Natural killer cell (primary cell): ENCODE measurements at regions not wholly inside any gene's neighbourhood (a gene's known extent, or its start where the extent isn't known, plus 50 kb on each side); places are given as distances from the start of the nearest gene placed in this dataset.

Experiments
- ATAC-seq, 3 donors: fragments of 150-1000 bp in 2 of 3; fragments of 200-7000 bp in 1 of 3; cut with Tn5 transposase; 1 replicate in 1 of 3; 2 replicates in 2 of 3; pipeline ENCODE4 v1.10.0; 2021; ENCODE audit warnings: mild to moderate bottlenecking in 2 of 3, moderate library complexity in 2 of 3
- DNase-seq, 2 donors: peaks; one replicate each; pipeline versions ENCODE4 v3.0.0 to v3.0.0-alpha.2; 2013 to 2021; ENCODE audit warnings: mixed read lengths in 1 of 2
- H3K27ac ChIP-seq: one replicate; pipeline ENCODE4 v1.5.1; 2013; ENCODE audit warnings: mild to moderate bottlenecking, low read length
- H3K27me3 ChIP-seq: one replicate; pipeline ENCODE4 v1.6.1; 2013; ENCODE audit warnings: low read length; ENCODE audit not compliant: control insufficient read depth, insufficient read depth
- H3K36me3 ChIP-seq: one replicate; pipeline ENCODE4 v1.6.1; 2013; ENCODE audit warnings: low read length; ENCODE audit not compliant: control insufficient read depth, insufficient read depth
- H3K4me1 ChIP-seq: one replicate; pipeline ENCODE4 v1.6.1; 2013; ENCODE audit warnings: low read length; ENCODE audit not compliant: control insufficient read depth, insufficient read depth
- H3K4me3 ChIP-seq: one replicate; pipeline ENCODE4 v1.5.1; 2013; ENCODE audit warnings: low read length
- H3K9me3 ChIP-seq: one replicate; pipeline ENCODE4 v1.6.1; 2013; ENCODE audit warnings: low read length; ENCODE audit not compliant: control insufficient read depth, insufficient read depth
- H3K27ac Mint-ChIP-seq, 2 donors: one replicate each; pipeline ENCODE4 v1.8.0; 2022; ENCODE audit warnings: mild to moderate bottlenecking in 2 of 2, mixed read lengths in 2 of 2, moderate library complexity in 1 of 2
- H3K27me3 Mint-ChIP-seq, 2 donors: one replicate each; pipeline ENCODE4 v1.8.0; 2022; ENCODE audit warnings: low read depth in 2 of 2, mixed read lengths in 2 of 2
- H3K36me3 Mint-ChIP-seq: one replicate; pipeline ENCODE4 v1.8.0; 2022; ENCODE audit warnings: mixed read lengths
- H3K4me1 Mint-ChIP-seq, 2 donors: one replicate each; pipeline ENCODE4 v1.8.0; 2022; ENCODE audit warnings: mixed read lengths in 2 of 2
- H3K4me3 Mint-ChIP-seq: one replicate; pipeline ENCODE4 v1.8.0; 2022; ENCODE audit warnings: mild to moderate bottlenecking, moderate library complexity, mixed read lengths
- H3K9me3 Mint-ChIP-seq, 2 donors: one replicate each; pipeline ENCODE4 v1.8.0; 2022; ENCODE audit warnings: mixed read lengths in 2 of 2
- CTCF ChIP-seq: fragments of 200-600 bp; IDR thresholded peaks from one replicate; pipeline ENCODE4 v1.8.0; 2022; ENCODE audit warnings: antibody characterized with exemption
- WGBS: methylation state at CpG from one replicate; pipeline ENCODE4 v1.1.7; 2013; ENCODE audit warnings: missing lambda C conversion rate; ENCODE audit not compliant: insufficient coverage; 5-methylcytosine and 5-hydroxymethylcytosine counted together
- intact Hi-C: fragments of 100-400 bp; cut with micrococcal nuclease; formaldehyde crosslinking; loops from one replicate; pipeline ENCODE4 v1.14.2; 2022

- no peaks in the 10 kb centered on the region for H3K27me3 Mint-ChIP-seq
- H3K27ac Mint-ChIP-seq, result no peak overlapping the region
- DNase-seq (no peak), ATAC-seq (no peak)
- Histone ChIP-seq H3K36me3 (no peaks in the 10 kb centered on the region), H3K4me3 (no peak overlapping the region), H3K9me3 (no peaks in the 10 kb centered on the region), H3K27me3 (no peaks in the 10 kb centered on the region), H3K27ac (no peak overlapping the region), H3K4me1 (no peaks in the 10 kb centered on the region)
- H3K4me1 Mint-ChIP-seq, result no peaks in the 10 kb centered on the region
- no peak for TF ChIP-seq CTCF
- no peaks in the 10 kb centered on the region for H3K36me3 Mint-ChIP-seq
- intact Hi-C loops, result no loop called here
- WGBS, result 71% methylated on average over 4 of the region's 5 CpGs
- no peak overlapping the region for H3K4me3 Mint-ChIP-seq
- peaks cover 0 to 10% of the 10 kb centered on the region in 2 donors for H3K9me3 Mint-ChIP-seq
Observed at GRCh38 chr4:182067828-182068227, 175.4 kb upstream of the TENM3 start.

GRCh38 chr4:182068920-182069319 lies 174.3 kb upstream of the TENM3 start:
- no peak overlapping the region for H3K27ac Mint-ChIP-seq
- intact Hi-C loops, result no loop called here
- DNase-seq (no peak), ATAC-seq (no peak)
- Histone ChIP-seq H3K4me3 (no peak overlapping the region), H3K27me3 (no peaks in the 10 kb centered on the region), H3K36me3 (no peaks in the 10 kb centered on the region), H3K9me3 (no peaks in the 10 kb centered on the region), H3K27ac (no peak overlapping the region), H3K4me1 (no peaks in the 10 kb centered on the region)
- no peaks in the 10 kb centered on the region for H3K36me3 Mint-ChIP-seq
- H3K9me3 Mint-ChIP-seq, result peaks cover 0 to 7% of the 10 kb centered on the region in 2 donors
- TF ChIP-seq CTCF, result no peak
- no peaks in the 10 kb centered on the region for H3K4me1 Mint-ChIP-seq
- no peak overlapping the region for H3K4me3 Mint-ChIP-seq
- no peaks in the 10 kb centered on the region for H3K27me3 Mint-ChIP-seq

GRCh38 chr4:182073278-182073677 lies 169.9 kb upstream of the TENM3 start:
- Mint-ChIP-seq H3K4me1 (no peaks in the 10 kb centered on the region), H3K27me3 (no peaks in the 10 kb centered on the region), H3K4me3 (no peak overlapping the region), H3K9me3 (peaks cover 12 to 13% of the 10 kb centered on the region in 2 donors), H3K36me3 (no peaks in the 10 kb centered on the region), H3K27ac (no peak overlapping the region)
- H3K4me3 ChIP-seq, result no peak overlapping the region
- no peak overlapping the region for H3K27ac ChIP-seq
- DNase-seq, result no peak
- TF ChIP-seq CTCF, result no peak
- no peaks in the 10 kb centered on the region for H3K27me3 ChIP-seq
- WGBS, result 77% methylated on average over 2 of the region's 3 CpGs
- intact Hi-C loops, result no loop called here
- ATAC-seq, result no peak
- no peaks in the 10 kb centered on the region for H3K36me3 ChIP-seq
- H3K4me1 ChIP-seq, result no peaks in the 10 kb centered on the region
- no peaks in the 10 kb centered on the region for H3K9me3 ChIP-seq

- no peaks in the 10 kb centered on the region for H3K27me3 Mint-ChIP-seq
- H3K4me3 ChIP-seq, result no peak overlapping the region
- no peaks in the 10 kb centered on the region for H3K27me3 ChIP-seq
- H3K9me3 ChIP-seq, result no peaks in the 10 kb centered on the region
- no peaks in the 10 kb centered on the region for H3K36me3 Mint-ChIP-seq
- TF ChIP-seq CTCF, result no peak
- 76% methylated on average over 2 of the region's 3 CpGs for WGBS
- H3K9me3 Mint-ChIP-seq, result peaks cover 15 to 18% of the 10 kb centered on the region in 2 donors
- no peaks in the 10 kb centered on the region for H3K36me3 ChIP-seq
- no peak overlapping the region for H3K4me3 Mint-ChIP-seq
- no peaks in the 10 kb centered on the region for H3K4me1 Mint-ChIP-seq
- intact Hi-C loops, result no loop called here
- no peak overlapping the region for H3K27ac Mint-ChIP-seq
- DNase-seq (no peak), ATAC-seq (no peak)
- H3K4me1 ChIP-seq, result no peaks in the 10 kb centered on the region
- H3K27ac ChIP-seq, result no peak overlapping the region
Observed at GRCh38 chr4:182074139-182074538, 169.1 kb upstream of the TENM3 start.
